GM10248 (cell line): ENCODE measurements at regions not wholly inside any gene's neighbourhood (a gene's known extent, or its start where the extent isn't known, plus 50 kb on each side); places are given as distances from the start of the nearest gene placed in this dataset.
"Not testable (repeated sequence)": the region's sequence is repeated elsewhere in the genome, so short reads cannot be mapped to it uniquely, and the experiment has no call there.

Source experiments
- CTCF ChIA-PET: fragments of 300-600 bp; sonication (Branson Sonifier 250); formaldehyde crosslinking; extraction: SDS; loops from one replicate; lab custom pipeline; 2021; ENCODE audit warnings: antibody characterized with exemption; lab: Yijun Ruan, JAX
- POLR2A ChIA-PET: fragments of 350-650 bp; sonication (Branson Sonifier 250); formaldehyde crosslinking; extraction: SDS; loops from one replicate; lab custom pipeline; 2020; ENCODE audit warnings: antibody characterized with exemption; lab: Yijun Ruan, JAX
- DNase-seq: peaks from one replicate; pipeline ENCODE4 v3.0.0; 2012; ENCODE audit errors: extremely low spot score
- TF ChIP-seq, protein P1 (sequence below): IDR thresholded peaks from 2 replicates; pipeline ENCODE4 v1.5.1; 2012; ENCODE audit warnings: mild to moderate bottlenecking, low read depth; ENCODE audit errors: extremely low read depth, missing control alignments, control extremely low read depth

DNA sequence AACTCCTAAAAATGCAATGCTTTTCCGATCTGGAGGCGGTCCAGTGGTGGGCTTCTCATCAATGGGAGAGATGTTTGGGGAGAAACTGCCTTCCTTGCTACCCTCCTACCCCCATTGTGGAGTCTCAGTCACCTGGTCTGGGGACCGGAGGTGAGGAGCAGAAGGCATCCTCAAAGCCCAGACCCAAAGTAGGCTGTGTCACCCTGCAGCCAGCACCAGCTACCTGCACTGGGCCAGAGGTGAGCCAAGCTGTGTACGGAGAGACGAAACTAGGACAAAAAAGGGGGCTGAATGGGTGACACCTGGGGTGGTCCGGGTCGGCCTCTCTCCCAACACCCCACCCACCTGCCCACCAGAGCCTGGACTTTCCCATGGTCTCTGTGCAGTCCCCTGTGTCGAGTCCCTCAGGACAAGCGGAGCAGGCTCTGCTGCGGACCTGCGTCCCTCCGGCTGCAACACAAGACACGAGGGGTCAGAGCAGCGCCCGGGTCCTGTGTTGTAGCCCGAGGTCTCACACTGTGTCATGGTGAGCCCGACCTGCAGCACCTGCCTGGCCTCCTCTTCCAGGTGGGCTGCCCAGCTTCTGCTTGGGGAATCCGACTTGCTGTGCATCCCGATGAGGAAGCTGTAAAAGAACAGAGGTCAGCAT is 68.0 kb upstream of the RMP24 start:
- POLR2A ChIA-PET = no interaction called here
- no peak for DNase-seq
- CTCF ChIA-PET = no interaction called here

GRCh38 chr18:35905436-35905835 is 67.0 kb upstream of the RMP24 start:
- ChIA-PET POLR2A (no interaction called here), CTCF (no interaction called here)
- no peak for DNase-seq
- TF ChIP-seq, protein P1, sequence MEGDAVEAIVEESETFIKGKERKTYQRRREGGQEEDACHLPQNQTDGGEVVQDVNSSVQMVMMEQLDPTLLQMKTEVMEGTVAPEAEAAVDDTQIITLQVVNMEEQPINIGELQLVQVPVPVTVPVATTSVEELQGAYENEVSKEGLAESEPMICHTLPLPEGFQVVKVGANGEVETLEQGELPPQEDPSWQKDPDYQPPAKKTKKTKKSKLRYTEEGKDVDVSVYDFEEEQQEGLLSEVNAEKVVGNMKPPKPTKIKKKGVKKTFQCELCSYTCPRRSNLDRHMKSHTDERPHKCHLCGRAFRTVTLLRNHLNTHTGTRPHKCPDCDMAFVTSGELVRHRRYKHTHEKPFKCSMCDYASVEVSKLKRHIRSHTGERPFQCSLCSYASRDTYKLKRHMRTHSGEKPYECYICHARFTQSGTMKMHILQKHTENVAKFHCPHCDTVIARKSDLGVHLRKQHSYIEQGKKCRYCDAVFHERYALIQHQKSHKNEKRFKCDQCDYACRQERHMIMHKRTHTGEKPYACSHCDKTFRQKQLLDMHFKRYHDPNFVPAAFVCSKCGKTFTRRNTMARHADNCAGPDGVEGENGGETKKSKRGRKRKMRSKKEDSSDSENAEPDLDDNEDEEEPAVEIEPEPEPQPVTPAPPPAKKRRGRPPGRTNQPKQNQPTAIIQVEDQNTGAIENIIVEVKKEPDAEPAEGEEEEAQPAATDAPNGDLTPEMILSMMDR = no peak

More for the DNA sequence above, 68.0 kb upstream of the RMP24 start:
- TF ChIP-seq, protein P1 = no peak

DNA sequence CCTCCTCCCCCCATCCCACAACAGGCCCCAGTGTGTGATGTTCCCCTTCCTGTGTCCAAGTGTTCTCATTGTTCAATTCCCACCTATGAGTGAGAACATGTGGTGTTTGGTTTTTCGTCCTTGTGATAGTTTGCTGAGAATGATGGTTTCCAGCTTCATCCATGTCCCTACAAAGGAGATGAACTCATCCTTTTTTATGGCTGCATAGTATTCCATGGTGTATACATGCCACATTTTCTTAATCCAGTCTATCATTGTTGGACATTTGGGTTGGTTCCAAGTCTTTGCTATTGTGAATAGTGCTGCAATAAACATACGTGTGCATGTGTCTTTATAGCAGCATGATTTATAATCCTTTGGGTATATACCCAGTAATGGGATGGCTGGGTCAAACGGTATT is 66.2 kb upstream of the RMP24 start:
- DNase-seq, POLR2A ChIA-PET, CTCF ChIA-PET: not testable (repeated sequence)

- TF ChIP-seq, protein P1 = no peak
- DNase-seq = no peak
- ChIA-PET CTCF (interaction anchor here (1.6 kb wide), 1 partner anchor 14 kb away, joined by 3 read pairs; no protein-coding TSS in a partner anchor), POLR2A (no interaction called here)
Observed at GRCh38 chr18:35910327-35910726, 62.2 kb upstream of the RMP24 start.

GRCh38 chr18:35912332-35912731 is 60.1 kb upstream of the RMP24 start:
- TF ChIP-seq, protein P1 = no peak
- POLR2A ChIA-PET = no interaction called here
- no peak for DNase-seq
- CTCF ChIA-PET = no interaction called here

GRCh38 chr18:35915056-35915455 is 57.4 kb upstream of the RMP24 start:
- POLR2A ChIA-PET = no interaction called here
- DNase-seq = no peak
- CTCF ChIA-PET = interaction anchor here (1.1 to 1.8 kb wide), 3 partner anchors 7 to 159 kb away, joined by 3 to 4 read pairs (median 4); no protein-coding TSS in a partner anchor
- TF ChIP-seq, protein P1 = no peak

GRCh38 chr18:35917043-35917442 is 55.4 kb upstream of the RMP24 start:
- no peak for DNase-seq
- TF ChIP-seq, protein P1 = no peak
- POLR2A ChIA-PET = no interaction called here
- CTCF ChIA-PET = interaction anchor here (0.9 to 1.8 kb wide), 2 partner anchors 13 to 34 kb away, joined by 3 to 4 read pairs; no protein-coding TSS in a partner anchor
